GM10266 (cell line): ENCODE measurements at regions not wholly inside any gene's neighbourhood (a gene's known extent, or its start where the extent isn't known, plus 50 kb on each side); places are given as distances from the start of the nearest gene placed in this dataset.

Experiments used
- DNase-seq: peaks from one replicate; pipeline ENCODE4 v3.0.0; 2012; ENCODE audit errors: extremely low spot score
- CTCF ChIP-seq: IDR thresholded peaks from 2 replicates; pipeline ENCODE4 v1.5.1; 2012; ENCODE audit warnings: mild to moderate bottlenecking, low read depth; ENCODE audit not compliant: control insufficient read depth, insufficient read depth; ENCODE audit errors: missing control alignments

GRCh38 chr2:8285081-8285480 is 396.8 kb upstream of the ID2 start:
- DNase-seq, result no peak
- TF ChIP-seq CTCF, result no peak

- no peak for DNase-seq
- TF ChIP-seq CTCF, result no peak
Measured at GRCh38 chr2:8285898-8286297, 396.0 kb upstream of the ID2 start.

GRCh38 chr2:8288206-8288605 is 393.6 kb upstream of the ID2 start:
- no peak for TF ChIP-seq CTCF

GRCh38 chr2:8289111-8289510 is 392.7 kb upstream of the ID2 start:
- TF ChIP-seq CTCF, result no peak
- no peak for DNase-seq

More at GRCh38 chr2:8288206-8288605, 393.6 kb upstream of the ID2 start:
- no peak for DNase-seq

GRCh38 chr2:8290771-8291352 is 391.0 kb upstream of the ID2 start:
- no peak for TF ChIP-seq CTCF

GRCh38 chr2:8296306-8296705 is 385.6 kb upstream of the ID2 start:
- no peak for TF ChIP-seq CTCF
- DNase-seq, result no peak

More at GRCh38 chr2:8290771-8291352, 391.0 kb upstream of the ID2 start:
- DNase-seq, result no peak

GRCh38 chr2:8297376-8298231 is 384.3 kb upstream of the ID2 start:
- no peak for TF ChIP-seq CTCF
- DNase-seq, result no peak
